HCT116 (cell line): ENCODE measurements at regions not wholly inside any gene's neighbourhood (a gene's known extent, or its start where the extent isn't known, plus 50 kb on each side); places are given as distances from the start of the nearest gene placed in this dataset.

ENCODE experiments used
- ATAC-seq: fragments of 200-7000 bp; cut with Tn5 transposase; 2 replicates; pipeline ENCODE4 v1.9.1; 2020; ENCODE audit warnings: mild to moderate bottlenecking, moderate library complexity
- BruUV-seq: library from RNA; stranded (reverse); fragments of 400-500 nt; replicated peaks from 2 replicates; lab custom pipeline; 2021; lab: Mats Ljungman, UMichigan
- CTCF ChIA-PET: fragments of 300-600 bp; sonication (Branson Sonifier 250); formaldehyde crosslinking; loops from one replicate; lab custom pipeline; 2021; ENCODE audit warnings: antibody characterized with exemption; lab: Charles Lee
- POLR2A ChIA-PET: fragments of 300-600, 350-600 bp; sonication (Branson Sonifier 250); formaldehyde crosslinking; loops from one replicate; lab custom pipeline; 2021; ENCODE audit warnings: antibody characterized with exemption; lab: Charles Lee
- RAD21 ChIA-PET, 2 experiments: fragments of 300-600 bp; sonication (Branson Sonifier 250); formaldehyde crosslinking; loops; one replicate each; lab custom pipeline; 2023; ENCODE audit warnings: low total read pairs in 2 of 2; ENCODE audit not compliant: uncharacterized antibody in 2 of 2, unreplicated experiment in 2 of 2, low non-redundant PET in 1 of 2; lab: Charles Lee
- DNase-seq: peaks from one replicate; pipeline ENCODE4 v3.0.0-alpha.2; 2010; ENCODE audit warnings: low read depth, low spot score
- H2AFZ ChIP-seq: fragments of 200-600 bp; shearing (Covaris generic), sonication (generic); 2 replicates; pipeline ENCODE4 v1.6.1; 2017; ENCODE audit warnings: low read depth, mixed run types, mixed read lengths, antibody characterized with exemption, low read length; ENCODE audit not compliant: poor library complexity, severe bottlenecking
- H3K27ac ChIP-seq: 2 replicates; pipeline ENCODE4 v1.5.1; 2012; ENCODE audit warnings: low read depth, low read length
- H3K27me3 ChIP-seq: fragments of 200-600 bp; sonication (generic); 2 replicates; pipeline ENCODE4 v1.6.1; 2016; ENCODE audit warnings: mixed run types, low read length, mixed read lengths; ENCODE audit not compliant: insufficient read depth
- H3K36me3 ChIP-seq, 2 experiments: fragments of 200-500 bp in 1 of 2; fragments of 200-600 bp in 1 of 2; sonication (Bioruptor generic) in 1 of 2; sonication (generic) in 1 of 2; 2 replicates each; pipeline versions ENCODE4 v1.5.1 to v1.6.1; 2014 to 2016; ENCODE audit warnings: low read length in 2 of 2, inconsistent platforms in 1 of 2, mixed read lengths in 1 of 2, mixed run types in 1 of 2; ENCODE audit not compliant: insufficient read depth in 2 of 2, control insufficient read depth in 1 of 2
- H3K4me1 ChIP-seq, 2 experiments: fragments of 200-600 bp in 1 of 2; sonication (generic) in 1 of 2; 2 replicates each; pipeline versions ENCODE4 v1.5.1 to v1.6.1; 2012 to 2017; ENCODE audit warnings: low read length in 2 of 2, inconsistent platforms in 1 of 2, mild to moderate bottlenecking in 1 of 2, mixed read lengths in 1 of 2, mixed run types in 1 of 2, moderate library complexity in 1 of 2; ENCODE audit not compliant: insufficient read depth in 2 of 2, control insufficient read depth in 1 of 2
- H3K4me2 ChIP-seq: fragments of 200-600 bp; sonication (generic); 2 replicates; pipeline ENCODE4 v1.6.1; 2017; ENCODE audit warnings: mixed run types, low read length, mixed read lengths
- H3K4me3 ChIP-seq, 2 experiments: fragments of 200-600 bp in 1 of 2; sonication (generic) in 1 of 2; replicated peaks in 1 of 2; 2 replicates each; pipeline ENCODE4 v1.5.1; 2011 to 2016; ENCODE audit warnings: low read length in 2 of 2, control low read depth in 1 of 2, low read depth in 1 of 2, mild to moderate bottlenecking in 1 of 2, mixed read lengths in 1 of 2, mixed run types in 1 of 2
- H3K79me2 ChIP-seq: fragments of 200-600 bp; sonication (generic); 2 replicates; pipeline ENCODE4 v1.6.1; 2017; ENCODE audit warnings: mild to moderate bottlenecking, mixed run types, low read length, moderate library complexity, mixed read lengths; ENCODE audit not compliant: insufficient read depth
- H3K9ac ChIP-seq: fragments of 200-600 bp; sonication (generic); 2 replicates; pipeline ENCODE4 v1.6.1; 2016; ENCODE audit warnings: low read length, mixed read lengths
- H3K9me2 ChIP-seq: fragments of 200-600 bp; sonication (generic), shearing (Covaris generic); 2 replicates; pipeline ENCODE4 v1.6.1; 2017; ENCODE audit warnings: mixed run types, mild to moderate bottlenecking, moderate library complexity; ENCODE audit not compliant: insufficient read depth
- H3K9me3 ChIP-seq, 2 experiments: fragments of 200-500 bp in 1 of 2; fragments of 200-600 bp in 1 of 2; sonication (Bioruptor generic) in 1 of 2; sonication (generic) in 1 of 2; 2 replicates each; pipeline ENCODE4 v1.6.1; 2014 to 2017; ENCODE audit warnings: low read length in 2 of 2, mixed read lengths in 2 of 2, inconsistent platforms in 1 of 2, low read depth in 1 of 2, mild to moderate bottlenecking in 1 of 2, mixed run types in 1 of 2, moderate library complexity in 1 of 2; ENCODE audit not compliant: control insufficient read depth in 1 of 2, insufficient read depth in 1 of 2
- H4K20me1 ChIP-seq: fragments of 200-600 bp; sonication (generic), shearing (Covaris generic); 2 replicates; pipeline ENCODE4 v1.6.1; 2017; ENCODE audit warnings: mixed run types, mild to moderate bottlenecking, moderate library complexity; ENCODE audit not compliant: insufficient read depth
- ELF1 ChIP-seq: IDR thresholded peaks from 2 replicates; pipeline ENCODE4 v1.6.1; 2012; ENCODE audit warnings: low read depth, borderline replicate concordance
- JUND ChIP-seq: IDR thresholded peaks from 2 replicates; pipeline ENCODE4 v1.6.1; 2012
- POLR2AphosphoS5 ChIP-seq: IDR thresholded peaks from 2 replicates; pipeline ENCODE4 v1.6.1; 2011; ENCODE audit warnings: mild to moderate bottlenecking, low read depth, low read length, moderate library complexity
- REST ChIP-seq: IDR thresholded peaks from 2 replicates; pipeline ENCODE4 v1.6.1; 2012; ENCODE audit warnings: low read depth
- SIN3A ChIP-seq: IDR thresholded peaks from 2 replicates; pipeline ENCODE4 v1.6.1; 2012; ENCODE audit warnings: low read depth
- SP1 ChIP-seq: IDR thresholded peaks from 2 replicates; pipeline ENCODE4 v1.6.1; 2012; ENCODE audit warnings: low read depth
- TCF7L2 ChIP-seq: IDR thresholded peaks from 2 replicates; pipeline ENCODE4 v1.7.0; 2011; ENCODE audit warnings: borderline replicate concordance, inconsistent platforms; ENCODE audit not compliant: insufficient read depth, insufficient read length; ENCODE audit errors: extremely low read depth
- ZFX ChIP-seq: fragments of 450-650 bp; IDR thresholded peaks from 2 replicates; pipeline ENCODE4 v1.6.1; 2017
- ZNF274 ChIP-seq: fragments of 200-500 bp; sonication (Bioruptor generic); IDR thresholded peaks from 2 replicates; pipeline ENCODE4 v1.6.1; 2014; ENCODE audit warnings: mild to moderate bottlenecking, low read depth, low read length, inconsistent platforms
- intact Hi-C: fragments of 100-400 bp; cut with micrococcal nuclease; formaldehyde crosslinking; loops from 2 replicates; pipeline ENCODE4 v1.10.0; 2022

GRCh38 chr5:28208356-28208755 lies 1170.0 kb upstream of the CDH9 start (continued):
- TF ChIP-seq REST: no peak
- no peak for TF ChIP-seq ZFX
- TF ChIP-seq SP1: no peak
- TF ChIP-seq ZNF274: no peak
- no peak for TF ChIP-seq SIN3A
- TF ChIP-seq TCF7L2: no peak
- TF ChIP-seq POLR2AphosphoS5: no peak
- TF ChIP-seq JUND: no peak
- TF ChIP-seq, all 23 proteins: peak for 0

- H3K4me1 ChIP-seq: no peaks in the 10 kb centered on the region
- POLR2A ChIA-PET: no interaction called here
- no peak for TF ChIP-seq ELF1
- CTCF ChIA-PET: no interaction called here
- intact Hi-C loops: no loop called here
- H3K27me3 ChIP-seq: no peaks in the 10 kb centered on the region
- no TSS peak for BruUV-seq
- no peaks in the 10 kb centered on the region for H3K79me2 ChIP-seq
- no peak overlapping the region for H3K9ac ChIP-seq
- H3K4me2 ChIP-seq: no peak overlapping the region
- H3K9me3 ChIP-seq: peaks cover 0 to 13% of the 10 kb centered on the region in 2 experiments; a peak in 2 of 4 replicates
- ATAC-seq (no peak), DNase-seq (no peak)
- no peak overlapping the region for H3K4me3 ChIP-seq
- H3K9me2 ChIP-seq: no peaks in the 10 kb centered on the region
- RAD21 ChIA-PET: no interaction called here
- H4K20me1 ChIP-seq: no peaks in the 10 kb centered on the region
- H3K36me3 ChIP-seq: no peaks in the 10 kb centered on the region
- H2AFZ ChIP-seq: no peak overlapping the region
- no peak overlapping the region for H3K27ac ChIP-seq
Measured at GRCh38 chr5:28190011-28190410, 1151.6 kb upstream of the CDH9 start.
